22Rv1 (cell line): ENCODE measurements at regions not wholly inside any gene's neighbourhood (a gene's known extent, or its start where the extent isn't known, plus 50 kb on each side); places are given as distances from the start of the nearest gene placed in this dataset.

Experiments used
- H3K27ac ChIP-seq: fragments of 450-650 bp; 2 replicates; pipeline ENCODE4 v1.5.1; 2017
- ZFX ChIP-seq: fragments of 450-650 bp; IDR thresholded peaks from 2 replicates; pipeline ENCODE4 v1.6.1; 2017; ENCODE audit warnings: antibody characterized with exemption, borderline replicate concordance
- TF ChIP-seq, protein P1 (sequence below): fragments of 450-650 bp; IDR thresholded peaks from 2 replicates; pipeline ENCODE4 v1.5.1; 2017; ENCODE audit warnings: mild to moderate bottlenecking

DNA sequence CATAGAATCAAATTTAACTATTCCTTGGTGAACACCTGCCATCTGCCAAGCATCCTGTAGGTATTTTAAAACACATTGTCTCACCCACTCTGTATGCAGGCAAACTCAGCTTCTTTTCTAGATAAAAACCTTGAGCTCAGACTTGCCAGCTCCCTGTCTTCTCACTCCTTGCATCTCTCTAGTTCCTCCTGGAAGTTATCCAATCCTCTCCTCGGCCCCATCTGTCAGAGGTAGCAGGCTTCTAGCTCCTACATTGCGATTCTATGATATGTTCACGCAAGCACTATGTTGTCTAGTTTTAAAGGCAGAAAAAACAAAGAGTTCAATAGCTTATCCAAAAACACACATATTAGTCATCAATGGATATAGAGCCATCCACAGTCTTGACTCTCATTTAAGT lies 67.0 kb upstream of the APCDD1 start:
- H3K27ac ChIP-seq: no peak overlapping the region
- TF ChIP-seq ZFX: no peak
- TF ChIP-seq, protein P1, sequence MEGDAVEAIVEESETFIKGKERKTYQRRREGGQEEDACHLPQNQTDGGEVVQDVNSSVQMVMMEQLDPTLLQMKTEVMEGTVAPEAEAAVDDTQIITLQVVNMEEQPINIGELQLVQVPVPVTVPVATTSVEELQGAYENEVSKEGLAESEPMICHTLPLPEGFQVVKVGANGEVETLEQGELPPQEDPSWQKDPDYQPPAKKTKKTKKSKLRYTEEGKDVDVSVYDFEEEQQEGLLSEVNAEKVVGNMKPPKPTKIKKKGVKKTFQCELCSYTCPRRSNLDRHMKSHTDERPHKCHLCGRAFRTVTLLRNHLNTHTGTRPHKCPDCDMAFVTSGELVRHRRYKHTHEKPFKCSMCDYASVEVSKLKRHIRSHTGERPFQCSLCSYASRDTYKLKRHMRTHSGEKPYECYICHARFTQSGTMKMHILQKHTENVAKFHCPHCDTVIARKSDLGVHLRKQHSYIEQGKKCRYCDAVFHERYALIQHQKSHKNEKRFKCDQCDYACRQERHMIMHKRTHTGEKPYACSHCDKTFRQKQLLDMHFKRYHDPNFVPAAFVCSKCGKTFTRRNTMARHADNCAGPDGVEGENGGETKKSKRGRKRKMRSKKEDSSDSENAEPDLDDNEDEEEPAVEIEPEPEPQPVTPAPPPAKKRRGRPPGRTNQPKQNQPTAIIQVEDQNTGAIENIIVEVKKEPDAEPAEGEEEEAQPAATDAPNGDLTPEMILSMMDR: no peak

DNA sequence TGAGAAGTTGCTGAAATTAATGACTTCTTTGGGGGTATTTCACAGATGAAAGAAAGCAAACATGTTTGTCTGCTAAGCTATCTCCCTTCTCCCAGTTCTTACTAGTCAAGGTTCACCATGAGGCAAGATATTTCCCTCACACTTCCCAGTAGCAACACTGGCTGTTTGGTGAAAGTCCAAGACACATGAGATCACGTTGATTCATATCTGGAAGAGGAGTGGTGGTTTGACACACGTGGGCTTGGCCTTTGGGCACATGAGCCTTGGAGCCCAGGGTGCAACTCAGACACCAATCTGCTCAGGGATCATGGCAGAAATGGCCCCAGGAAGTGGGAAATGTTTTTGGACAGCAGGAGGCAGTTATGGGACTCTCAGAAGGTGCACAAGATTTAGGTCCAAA lies 66.1 kb upstream of the APCDD1 start:
- H3K27ac ChIP-seq: no peak overlapping the region
- TF ChIP-seq, protein P1: no peak
- TF ChIP-seq ZFX: no peak

DNA sequence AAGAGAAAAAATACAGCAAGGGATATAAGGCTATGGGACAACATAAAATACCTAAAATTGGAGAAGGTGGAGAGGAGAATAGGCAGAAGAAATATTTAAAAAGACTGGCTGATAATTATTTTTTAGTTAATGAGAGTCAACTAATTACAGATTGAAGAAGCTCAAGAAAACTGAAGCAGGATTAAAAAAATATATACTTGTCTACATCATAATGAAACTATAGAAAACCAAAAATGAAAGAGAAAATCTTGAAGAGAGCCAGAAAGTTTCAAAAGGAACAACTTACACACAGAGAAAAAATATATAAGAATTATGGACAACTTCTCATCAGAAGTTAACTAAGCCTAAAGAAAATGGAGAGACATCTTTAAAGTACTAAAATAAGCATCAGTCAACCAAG lies 62.9 kb upstream of the APCDD1 start:
- no peak for TF ChIP-seq ZFX
- TF ChIP-seq, protein P1: no peak
- no peak overlapping the region for H3K27ac ChIP-seq

DNA sequence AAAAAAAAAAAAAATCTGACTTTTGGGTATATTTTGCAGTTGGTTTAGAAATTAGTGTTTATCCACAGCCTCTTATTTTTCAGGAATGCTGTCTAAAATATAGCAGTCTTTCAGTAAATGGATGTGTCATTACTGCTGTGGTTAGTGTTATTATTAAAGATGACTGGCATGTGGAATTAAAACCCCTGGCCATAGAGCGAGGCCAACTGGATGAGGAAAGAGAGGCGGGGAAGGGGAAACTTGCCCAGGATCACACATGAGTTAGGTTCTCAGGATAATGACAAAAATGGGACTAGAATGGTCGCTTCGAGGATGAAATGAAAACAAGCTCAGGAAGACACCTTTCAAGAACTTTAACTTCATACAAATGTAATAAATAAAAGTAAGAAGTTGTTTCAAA lies 57.4 kb upstream of the APCDD1 start:
- TF ChIP-seq, protein P1: no peak
- TF ChIP-seq ZFX: no peak
- H3K27ac ChIP-seq: no peak overlapping the region

DNA sequence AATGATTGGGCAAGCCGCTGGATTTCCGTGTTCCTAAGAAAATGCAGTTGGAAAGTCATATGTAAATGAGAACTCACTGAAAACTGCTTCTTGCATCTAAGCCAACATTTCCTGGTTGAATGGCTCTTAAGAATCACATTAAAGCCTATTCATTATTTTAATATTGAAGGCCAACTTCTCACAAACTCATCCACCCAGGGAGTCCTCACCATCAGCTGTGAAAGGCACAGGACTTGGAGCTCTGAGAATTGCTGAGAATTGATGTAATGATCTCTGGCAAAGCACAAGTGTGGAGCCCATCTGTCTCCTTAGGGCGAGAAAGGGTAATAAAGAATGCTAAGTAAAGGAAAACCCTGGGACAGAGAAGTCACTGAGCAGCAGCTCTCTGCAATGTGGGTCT lies 55.9 kb upstream of the APCDD1 start:
- no peak for TF ChIP-seq ZFX
- TF ChIP-seq, protein P1: no peak
- H3K27ac ChIP-seq: no peak overlapping the region

DNA sequence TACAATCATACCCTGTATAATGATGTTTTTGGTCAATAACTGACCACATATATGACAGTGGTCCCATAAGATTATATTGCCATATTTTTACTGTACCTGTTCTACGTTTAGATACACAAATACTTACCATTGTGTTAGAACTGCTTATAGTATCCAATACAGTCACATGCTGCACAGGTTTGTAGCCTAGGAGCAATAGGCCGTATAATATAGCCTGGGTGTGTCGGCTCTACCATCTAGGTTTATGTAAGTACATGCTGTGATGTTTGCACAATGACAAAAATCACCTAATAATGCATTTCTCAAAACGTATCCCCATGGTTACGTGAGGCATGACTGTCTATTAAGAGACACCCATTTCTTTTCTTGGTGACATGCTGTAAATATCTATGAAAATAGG lies 55.0 kb upstream of the APCDD1 start:
- no peak overlapping the region for H3K27ac ChIP-seq
- TF ChIP-seq, protein P1: no peak
- no peak for TF ChIP-seq ZFX

DNA sequence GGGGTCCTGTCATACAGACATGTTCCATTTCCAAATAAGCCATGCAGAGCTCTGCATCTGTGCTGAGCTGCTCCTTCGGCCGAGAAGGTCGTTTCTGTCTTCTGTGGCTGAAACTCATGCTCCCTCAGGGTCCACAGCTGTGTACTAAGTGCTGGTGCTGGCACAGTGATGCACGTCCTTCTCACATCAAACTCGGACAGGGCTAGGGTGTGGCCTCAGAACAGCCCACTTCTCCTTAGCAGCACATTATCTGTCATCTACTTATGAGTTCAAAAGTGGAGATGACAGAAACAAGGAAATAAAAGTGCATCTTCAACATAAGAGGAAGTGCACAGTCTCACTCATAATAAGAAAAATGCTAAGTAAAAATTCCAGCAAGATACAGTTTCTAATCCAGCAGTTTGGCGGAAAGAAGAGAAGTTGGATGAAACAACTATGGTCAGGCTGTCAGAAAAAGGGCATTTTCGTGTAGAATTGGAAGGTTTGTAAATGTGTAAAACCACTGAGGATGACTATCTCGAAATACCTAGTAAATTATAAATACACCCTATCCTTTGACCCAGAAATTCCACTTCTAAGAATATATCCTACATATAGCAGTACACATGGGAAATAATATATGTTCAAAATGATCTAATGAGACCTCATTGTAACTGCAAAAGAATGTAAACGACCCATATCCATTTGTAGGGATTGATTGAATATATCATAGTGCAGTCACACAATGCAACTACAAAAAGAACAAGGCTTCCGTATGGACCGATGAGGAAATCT lies 53.7 kb upstream of the APCDD1 start:
- TF ChIP-seq ZFX: no peak
- TF ChIP-seq, protein P1: no peak
- H3K27ac ChIP-seq: no peak overlapping the region
